Lower lobe of right lung (tissue), 2 donors: ENCODE measurements at regions not wholly inside any gene's neighbourhood (a gene's known extent, or its start where the extent isn't known, plus 50 kb on each side); places are given as distances from the start of the nearest gene placed in this dataset.

Experiments
- ATAC-seq, 2 donors: fragments of 200-7000 bp; cut with Tn5 transposase; one replicate each; pipeline ENCODE4 v1.9.1; 2020 to 2022; ENCODE audit warnings: mild to moderate bottlenecking in 2 of 2, moderate library complexity in 2 of 2
- DNase-seq: peaks from one replicate; pipeline ENCODE4 v3.0.0-alpha.2; 2020
- H3K27ac ChIP-seq: fragments of 200-600 bp; one replicate; pipeline ENCODE4 v1.8.0; 2022
- H3K27me3 ChIP-seq: fragments of 200-600 bp; one replicate; pipeline ENCODE4 v1.8.0; 2022; ENCODE audit warnings: low read depth
- H3K36me3 ChIP-seq: fragments of 200-600 bp; one replicate; pipeline ENCODE4 v1.8.0; 2022; ENCODE audit warnings: mild to moderate bottlenecking
- H3K4me1 ChIP-seq: fragments of 200-600 bp; one replicate; pipeline ENCODE4 v1.8.0; 2022
- H3K4me3 ChIP-seq: fragments of 200-600 bp; one replicate; pipeline ENCODE4 v1.8.0; 2022; ENCODE audit warnings: mild to moderate bottlenecking
- H3K9me3 ChIP-seq: fragments of 200-600 bp; one replicate; pipeline ENCODE4 v1.8.0; 2022
- intact Hi-C: fragments of 100-400 bp; cut with DNase I; formaldehyde crosslinking; loops from one replicate; pipeline ENCODE4 v1.11.0; 2022
- TF ChIP-seq, protein P1 (sequence below): fragments of 200-600 bp; IDR thresholded peaks from one replicate; pipeline ENCODE4 v1.8.0; 2022; ENCODE audit warnings: antibody characterized with exemption, mild to moderate bottlenecking
- donor health status: DM: no; HTN: yes; CAD: no; lungs with severe emphysema.

DNA sequence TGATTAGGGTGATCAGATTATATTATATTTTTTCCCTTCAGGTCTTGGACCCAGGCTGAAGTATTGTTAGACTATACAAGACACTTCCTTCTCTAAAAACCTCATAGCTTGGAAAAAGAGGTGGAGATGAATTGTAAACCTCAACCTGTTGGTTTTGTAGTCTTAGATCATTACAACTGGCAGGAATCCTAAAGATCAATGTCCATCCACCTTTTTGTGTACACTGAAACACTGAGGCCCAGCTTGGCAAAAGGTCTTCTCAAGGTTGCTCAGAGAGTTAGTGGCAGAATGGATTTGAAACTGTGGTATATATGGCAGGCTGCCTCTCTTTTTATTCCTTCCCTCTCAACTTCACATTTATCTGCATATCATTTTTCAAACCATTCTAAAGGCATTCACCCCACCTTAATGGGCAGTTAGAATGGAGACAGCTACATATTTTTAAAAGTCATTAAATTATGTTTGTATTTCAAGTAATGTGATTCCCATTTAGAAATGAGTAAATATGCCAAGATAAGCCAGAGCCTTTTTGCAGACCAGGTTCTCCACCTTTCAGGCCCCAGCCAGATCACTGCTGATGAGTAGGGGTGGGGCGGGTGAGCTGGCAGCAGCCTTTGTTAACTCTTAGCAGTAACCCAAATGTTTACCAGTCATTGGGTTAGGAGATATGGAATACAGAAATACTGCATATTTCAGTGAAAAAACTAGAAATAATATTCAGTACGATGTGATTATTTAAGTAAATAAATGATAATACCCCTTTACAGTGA, 243.2 kb upstream of the F9 start:
- Histone ChIP-seq H3K9me3 (no peaks in the 10 kb centered on the region), H3K36me3 (no peaks in the 10 kb centered on the region)

DNA sequence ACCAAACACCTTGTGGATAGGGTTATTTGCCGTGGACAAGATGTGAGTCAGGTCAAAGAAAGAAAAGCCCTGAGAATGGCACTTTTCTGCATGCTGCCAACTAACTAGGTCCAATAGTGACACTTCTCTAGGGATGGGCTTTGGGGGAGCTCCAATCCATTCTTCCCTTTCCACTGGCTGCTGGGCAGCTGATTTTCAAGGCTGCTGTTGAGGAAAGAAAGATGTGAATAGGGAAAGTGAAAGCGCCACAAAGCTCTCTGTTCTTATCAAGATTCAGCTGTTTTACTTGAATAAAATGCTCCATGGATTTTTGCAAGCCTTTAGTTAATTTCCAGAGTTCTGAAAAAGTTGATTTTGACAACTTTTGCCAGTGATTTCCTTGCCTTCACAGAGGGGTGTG, 244.2 kb upstream of the F9 start:
- Histone ChIP-seq H3K9me3 (no peaks in the 10 kb centered on the region), H3K27ac (no peak overlapping the region), H3K36me3 (no peaks in the 10 kb centered on the region), H3K4me3 (no peak overlapping the region), H3K27me3 (no peaks in the 10 kb centered on the region), H3K4me1 (no peaks in the 10 kb centered on the region)
- DNase-seq (no peak), ATAC-seq (no peak)
- intact Hi-C loops, result no loop called here
- TF ChIP-seq, protein P1, sequence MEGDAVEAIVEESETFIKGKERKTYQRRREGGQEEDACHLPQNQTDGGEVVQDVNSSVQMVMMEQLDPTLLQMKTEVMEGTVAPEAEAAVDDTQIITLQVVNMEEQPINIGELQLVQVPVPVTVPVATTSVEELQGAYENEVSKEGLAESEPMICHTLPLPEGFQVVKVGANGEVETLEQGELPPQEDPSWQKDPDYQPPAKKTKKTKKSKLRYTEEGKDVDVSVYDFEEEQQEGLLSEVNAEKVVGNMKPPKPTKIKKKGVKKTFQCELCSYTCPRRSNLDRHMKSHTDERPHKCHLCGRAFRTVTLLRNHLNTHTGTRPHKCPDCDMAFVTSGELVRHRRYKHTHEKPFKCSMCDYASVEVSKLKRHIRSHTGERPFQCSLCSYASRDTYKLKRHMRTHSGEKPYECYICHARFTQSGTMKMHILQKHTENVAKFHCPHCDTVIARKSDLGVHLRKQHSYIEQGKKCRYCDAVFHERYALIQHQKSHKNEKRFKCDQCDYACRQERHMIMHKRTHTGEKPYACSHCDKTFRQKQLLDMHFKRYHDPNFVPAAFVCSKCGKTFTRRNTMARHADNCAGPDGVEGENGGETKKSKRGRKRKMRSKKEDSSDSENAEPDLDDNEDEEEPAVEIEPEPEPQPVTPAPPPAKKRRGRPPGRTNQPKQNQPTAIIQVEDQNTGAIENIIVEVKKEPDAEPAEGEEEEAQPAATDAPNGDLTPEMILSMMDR, result no peak

More for the DNA sequence above, 243.2 kb upstream of the F9 start:
- DNase-seq (no peak), ATAC-seq (no peak)
- H3K27me3 ChIP-seq, result no peaks in the 10 kb centered on the region
- intact Hi-C loops, result no loop called here
- no peak overlapping the region for H3K4me3 ChIP-seq
- H3K27ac ChIP-seq, result no peak overlapping the region
- TF ChIP-seq, protein P1, result no peak
- no peaks in the 10 kb centered on the region for H3K4me1 ChIP-seq

DNA sequence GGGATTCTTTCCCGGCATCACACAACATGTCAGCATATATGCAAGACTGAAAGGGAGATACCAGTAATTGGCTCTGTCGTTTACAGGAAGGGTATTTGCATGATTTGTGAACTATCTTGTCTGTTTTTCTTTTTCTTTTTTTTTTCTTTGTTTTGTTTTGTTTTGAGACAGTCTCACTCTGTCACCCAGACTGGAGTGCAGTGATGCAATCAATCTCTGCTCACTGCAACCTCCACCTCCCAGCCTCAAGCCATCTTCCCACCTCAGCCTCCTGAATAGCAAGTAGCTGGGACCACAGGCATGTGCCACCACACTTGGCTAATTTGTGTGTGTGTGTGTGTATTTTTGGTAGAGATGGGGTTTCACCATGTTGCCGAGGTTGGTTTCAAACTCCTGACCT, 262.7 kb upstream of the F9 start:
- H3K27me3 ChIP-seq, result no peaks in the 10 kb centered on the region
- H3K36me3 ChIP-seq, result no peaks in the 10 kb centered on the region
- H3K4me3 ChIP-seq, result no peak overlapping the region
- no peaks in the 10 kb centered on the region for H3K9me3 ChIP-seq
- no peaks in the 10 kb centered on the region for H3K4me1 ChIP-seq
- no peak for ATAC-seq
- H3K27ac ChIP-seq, result no peak overlapping the region
- TF ChIP-seq, protein P1, result no peak
- intact Hi-C loops, result no loop called here
- DNase-seq, result no peak

DNA sequence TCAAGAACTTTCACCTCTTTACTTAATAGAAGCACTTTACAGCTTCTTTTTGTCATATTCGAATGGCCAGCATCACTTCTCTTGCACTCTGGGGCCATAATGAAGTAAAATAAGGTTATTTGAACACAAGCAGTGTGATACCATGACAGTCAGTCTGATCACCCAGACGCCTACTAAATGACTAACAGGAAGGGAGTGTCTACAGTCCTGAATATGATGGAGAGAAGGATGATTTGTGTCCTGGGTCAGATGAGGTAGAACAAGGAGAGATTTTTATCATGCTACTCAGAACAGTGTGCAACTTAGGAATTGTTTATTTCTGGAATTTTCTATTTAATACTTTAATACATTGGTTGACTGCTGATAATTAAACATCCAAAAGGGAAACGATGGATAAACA, 284.2 kb upstream of the F9 start:
- intact Hi-C loops, result no loop called here
- H3K4me3 ChIP-seq, result no peak overlapping the region
- no peaks in the 10 kb centered on the region for H3K9me3 ChIP-seq
- TF ChIP-seq, protein P1, result no peak
- no peaks in the 10 kb centered on the region for H3K4me1 ChIP-seq
- DNase-seq (no peak), ATAC-seq (no peak)
- no peaks in the 10 kb centered on the region for H3K27me3 ChIP-seq
- no peaks in the 10 kb centered on the region for H3K36me3 ChIP-seq
- no peak overlapping the region for H3K27ac ChIP-seq

DNA sequence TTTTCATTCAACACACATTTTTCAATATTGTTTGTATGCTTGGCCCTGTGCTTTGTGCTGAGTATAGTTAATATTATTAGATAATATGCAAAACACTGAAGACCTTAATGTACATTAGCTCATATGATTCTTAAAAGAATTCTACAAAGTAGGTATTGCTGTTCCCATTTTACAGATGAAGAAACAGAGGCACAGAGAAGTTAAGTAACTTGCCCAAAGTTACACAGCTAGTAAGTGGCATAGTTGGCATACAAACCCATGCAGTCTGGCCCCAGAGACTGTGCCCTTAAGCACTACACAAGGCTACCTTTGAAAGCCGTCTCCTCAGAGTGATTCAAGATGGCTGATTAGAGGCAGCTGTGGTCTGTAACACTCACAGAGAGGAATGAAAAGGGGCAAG, 293.4 kb upstream of the F9 start:
- H3K27me3 ChIP-seq, result no peaks in the 10 kb centered on the region
- H3K27ac ChIP-seq, result no peak overlapping the region
- intact Hi-C loops, result no loop called here
- no peaks in the 10 kb centered on the region for H3K9me3 ChIP-seq
- H3K4me1 ChIP-seq, result no peaks in the 10 kb centered on the region
- TF ChIP-seq, protein P1, result no peak
- DNase-seq (no peak), ATAC-seq (no peak)
- H3K36me3 ChIP-seq, result no peaks in the 10 kb centered on the region
- H3K4me3 ChIP-seq, result no peak overlapping the region
